Endothelial cell (in vitro differentiated cells): ENCODE measurements at regions not wholly inside any gene's neighbourhood (a gene's known extent, or its start where the extent isn't known, plus 50 kb on each side); places are given as distances from the start of the nearest gene placed in this dataset.
"Not testable (repeated sequence)": the region's sequence is repeated elsewhere in the genome, so short reads cannot be mapped to it uniquely, and the experiment has no call there.

Source experiments
- DNase-seq: peaks from one replicate; pipeline ENCODE4 v3.0.0; 2021; ENCODE audit warnings: low spot score
- H3K27ac Mint-ChIP-seq: one replicate; pipeline ENCODE4 v1.8.0; 2021; ENCODE audit warnings: mixed read lengths, inconsistent platforms; ENCODE audit not compliant: unreplicated experiment
- H3K27me3 Mint-ChIP-seq: one replicate; pipeline ENCODE4 v1.8.0; 2021; ENCODE audit warnings: mild to moderate bottlenecking, moderate library complexity, mixed read lengths, inconsistent platforms; ENCODE audit not compliant: unreplicated experiment
- H3K36me3 Mint-ChIP-seq: one replicate; pipeline ENCODE4 v1.8.0; 2021; ENCODE audit warnings: mild to moderate bottlenecking, low read depth, mixed read lengths, inconsistent platforms; ENCODE audit not compliant: unreplicated experiment
- H3K4me1 Mint-ChIP-seq: one replicate; pipeline ENCODE4 v1.8.0; 2021; ENCODE audit warnings: mild to moderate bottlenecking, mixed read lengths, inconsistent platforms; ENCODE audit not compliant: unreplicated experiment
- H3K4me3 Mint-ChIP-seq: one replicate; pipeline ENCODE4 v1.8.0; 2021; ENCODE audit warnings: mild to moderate bottlenecking, mixed read lengths, inconsistent platforms; ENCODE audit not compliant: unreplicated experiment
- H3K9me3 Mint-ChIP-seq: one replicate; pipeline ENCODE4 v1.8.0; 2021; ENCODE audit warnings: mixed read lengths, inconsistent platforms; ENCODE audit not compliant: unreplicated experiment
- CTCF ChIP-seq: fragments of 200-600 bp; sonication (generic); IDR thresholded peaks from one replicate; pipeline ENCODE4 v1.5.0; 2021; ENCODE audit warnings: antibody characterized with exemption; ENCODE audit not compliant: unreplicated experiment

GRCh38 chr6:80832337-80832736 is 725.9 kb downstream of the BCKDHB start:
- DNase-seq: no peak
- Mint-ChIP-seq H3K4me3 (no peak overlapping the region), H3K27ac (no peak overlapping the region), H3K9me3 (no peaks in the 10 kb centered on the region), H3K27me3 (peaks cover 2% of the 10 kb centered on the region), H3K4me1 (no peaks in the 10 kb centered on the region), H3K36me3 (no peaks in the 10 kb centered on the region)
- TF ChIP-seq CTCF: no peak

- H3K27me3 Mint-ChIP-seq: no peaks in the 10 kb centered on the region
- TF ChIP-seq CTCF: no peak
- H3K36me3 Mint-ChIP-seq: no peaks in the 10 kb centered on the region
- H3K4me1 Mint-ChIP-seq: no peaks in the 10 kb centered on the region
- H3K9me3 Mint-ChIP-seq: no peaks in the 10 kb centered on the region
- H3K4me3 Mint-ChIP-seq: no peak overlapping the region
- H3K27ac Mint-ChIP-seq: no peak overlapping the region
- no peak for DNase-seq
Measured at GRCh38 chr6:80793411-80793810, 686.9 kb downstream of the BCKDHB start.

GRCh38 chr6:80792151-80792550 is 685.7 kb downstream of the BCKDHB start:
- no peaks in the 10 kb centered on the region for H3K27me3 Mint-ChIP-seq
- H3K27ac Mint-ChIP-seq: no peak overlapping the region
- TF ChIP-seq CTCF: no peak
- H3K4me1 Mint-ChIP-seq: no peaks in the 10 kb centered on the region
- no peak for DNase-seq
- no peaks in the 10 kb centered on the region for H3K9me3 Mint-ChIP-seq
- no peak overlapping the region for H3K4me3 Mint-ChIP-seq
- no peaks in the 10 kb centered on the region for H3K36me3 Mint-ChIP-seq

GRCh38 chr6:80789912-80790570 is 683.6 kb downstream of the BCKDHB start:
- Mint-ChIP-seq H3K9me3 (no peaks in the 10 kb centered on the region), H3K27me3 (no peaks in the 10 kb centered on the region), H3K27ac (no peak overlapping the region), H3K4me1 (no peaks in the 10 kb centered on the region), H3K36me3 (no peaks in the 10 kb centered on the region), H3K4me3 (no peak overlapping the region)
- no peak for DNase-seq
- TF ChIP-seq CTCF: no peak

- not testable (repeated sequence) for H3K36me3 Mint-ChIP-seq, H3K4me3 Mint-ChIP-seq, H3K4me1 Mint-ChIP-seq, H3K27me3 Mint-ChIP-seq, H3K27ac Mint-ChIP-seq, H3K9me3 Mint-ChIP-seq, DNase-seq
Measured at GRCh38 chr6:80783271-80783670, 676.8 kb downstream of the BCKDHB start.
